HCT116 (cell line): ENCODE measurements at regions not wholly inside any gene's neighbourhood (a gene's known extent, or its start where the extent isn't known, plus 50 kb on each side); places are given as distances from the start of the nearest gene placed in this dataset.
"Not testable (repeated sequence)": the region's sequence is repeated elsewhere in the genome, so short reads cannot be mapped to it uniquely, and the experiment has no call there.

Experiments
- ATAC-seq: fragments of 200-7000 bp; cut with Tn5 transposase; 2 replicates; pipeline ENCODE4 v1.9.1; 2020; ENCODE audit warnings: mild to moderate bottlenecking, moderate library complexity
- BruUV-seq: library from RNA; stranded (reverse); fragments of 400-500 nt; replicated peaks from 2 replicates; lab custom pipeline; 2021; lab: Mats Ljungman, UMichigan
- CTCF ChIA-PET: fragments of 300-600 bp; sonication (Branson Sonifier 250); formaldehyde crosslinking; loops from one replicate; lab custom pipeline; 2021; ENCODE audit warnings: antibody characterized with exemption; lab: Charles Lee
- POLR2A ChIA-PET: fragments of 300-600, 350-600 bp; sonication (Branson Sonifier 250); formaldehyde crosslinking; loops from one replicate; lab custom pipeline; 2021; ENCODE audit warnings: antibody characterized with exemption; lab: Charles Lee
- RAD21 ChIA-PET, 2 experiments: fragments of 300-600 bp; sonication (Branson Sonifier 250); formaldehyde crosslinking; loops; one replicate each; lab custom pipeline; 2023; ENCODE audit warnings: low total read pairs in 2 of 2; ENCODE audit not compliant: uncharacterized antibody in 2 of 2, unreplicated experiment in 2 of 2, low non-redundant PET in 1 of 2; lab: Charles Lee
- DNase-seq: peaks from one replicate; pipeline ENCODE4 v3.0.0-alpha.2; 2010; ENCODE audit warnings: low read depth, low spot score
- H2AFZ ChIP-seq: fragments of 200-600 bp; shearing (Covaris generic), sonication (generic); 2 replicates; pipeline ENCODE4 v1.6.1; 2017; ENCODE audit warnings: low read depth, mixed run types, mixed read lengths, antibody characterized with exemption, low read length; ENCODE audit not compliant: poor library complexity, severe bottlenecking
- H3K27ac ChIP-seq: 2 replicates; pipeline ENCODE4 v1.5.1; 2012; ENCODE audit warnings: low read depth, low read length
- H3K27me3 ChIP-seq: fragments of 200-600 bp; sonication (generic); 2 replicates; pipeline ENCODE4 v1.6.1; 2016; ENCODE audit warnings: mixed run types, low read length, mixed read lengths; ENCODE audit not compliant: insufficient read depth
- H3K36me3 ChIP-seq, 2 experiments: fragments of 200-500 bp in 1 of 2; fragments of 200-600 bp in 1 of 2; sonication (Bioruptor generic) in 1 of 2; sonication (generic) in 1 of 2; 2 replicates each; pipeline versions ENCODE4 v1.5.1 to v1.6.1; 2014 to 2016; ENCODE audit warnings: low read length in 2 of 2, inconsistent platforms in 1 of 2, mixed read lengths in 1 of 2, mixed run types in 1 of 2; ENCODE audit not compliant: insufficient read depth in 2 of 2, control insufficient read depth in 1 of 2
- H3K4me1 ChIP-seq, 2 experiments: fragments of 200-600 bp in 1 of 2; sonication (generic) in 1 of 2; 2 replicates each; pipeline versions ENCODE4 v1.5.1 to v1.6.1; 2012 to 2017; ENCODE audit warnings: low read length in 2 of 2, inconsistent platforms in 1 of 2, mild to moderate bottlenecking in 1 of 2, mixed read lengths in 1 of 2, mixed run types in 1 of 2, moderate library complexity in 1 of 2; ENCODE audit not compliant: insufficient read depth in 2 of 2, control insufficient read depth in 1 of 2
- H3K4me2 ChIP-seq: fragments of 200-600 bp; sonication (generic); 2 replicates; pipeline ENCODE4 v1.6.1; 2017; ENCODE audit warnings: mixed run types, low read length, mixed read lengths
- H3K4me3 ChIP-seq, 2 experiments: fragments of 200-600 bp in 1 of 2; sonication (generic) in 1 of 2; replicated peaks in 1 of 2; 2 replicates each; pipeline ENCODE4 v1.5.1; 2011 to 2016; ENCODE audit warnings: low read length in 2 of 2, control low read depth in 1 of 2, low read depth in 1 of 2, mild to moderate bottlenecking in 1 of 2, mixed read lengths in 1 of 2, mixed run types in 1 of 2
- H3K79me2 ChIP-seq: fragments of 200-600 bp; sonication (generic); 2 replicates; pipeline ENCODE4 v1.6.1; 2017; ENCODE audit warnings: mild to moderate bottlenecking, mixed run types, low read length, moderate library complexity, mixed read lengths; ENCODE audit not compliant: insufficient read depth
- H3K9ac ChIP-seq: fragments of 200-600 bp; sonication (generic); 2 replicates; pipeline ENCODE4 v1.6.1; 2016; ENCODE audit warnings: low read length, mixed read lengths
- H3K9me2 ChIP-seq: fragments of 200-600 bp; sonication (generic), shearing (Covaris generic); 2 replicates; pipeline ENCODE4 v1.6.1; 2017; ENCODE audit warnings: mixed run types, mild to moderate bottlenecking, moderate library complexity; ENCODE audit not compliant: insufficient read depth
- H3K9me3 ChIP-seq, 2 experiments: fragments of 200-500 bp in 1 of 2; fragments of 200-600 bp in 1 of 2; sonication (Bioruptor generic) in 1 of 2; sonication (generic) in 1 of 2; 2 replicates each; pipeline ENCODE4 v1.6.1; 2014 to 2017; ENCODE audit warnings: low read length in 2 of 2, mixed read lengths in 2 of 2, inconsistent platforms in 1 of 2, low read depth in 1 of 2, mild to moderate bottlenecking in 1 of 2, mixed run types in 1 of 2, moderate library complexity in 1 of 2; ENCODE audit not compliant: control insufficient read depth in 1 of 2, insufficient read depth in 1 of 2
- H4K20me1 ChIP-seq: fragments of 200-600 bp; sonication (generic), shearing (Covaris generic); 2 replicates; pipeline ENCODE4 v1.6.1; 2017; ENCODE audit warnings: mixed run types, mild to moderate bottlenecking, moderate library complexity; ENCODE audit not compliant: insufficient read depth
- CBX3 ChIP-seq: IDR thresholded peaks from 2 replicates; pipeline ENCODE4 v1.6.1; 2012; ENCODE audit warnings: low read depth
- EGR1 ChIP-seq: IDR thresholded peaks from 2 replicates; pipeline ENCODE4 v1.6.1; 2012; ENCODE audit warnings: low read depth
- ELF1 ChIP-seq: IDR thresholded peaks from 2 replicates; pipeline ENCODE4 v1.6.1; 2012; ENCODE audit warnings: low read depth, borderline replicate concordance
- EZH2 ChIP-seq: fragments of 200-600 bp; sonication (generic); IDR thresholded peaks from 2 replicates; pipeline ENCODE4 v1.6.1; 2017; ENCODE audit warnings: antibody characterized with exemption, mixed run types
- FOSL1 ChIP-seq: IDR thresholded peaks from 2 replicates; pipeline ENCODE4 v1.6.1; 2012; ENCODE audit warnings: low read depth
- JUND ChIP-seq: IDR thresholded peaks from 2 replicates; pipeline ENCODE4 v1.6.1; 2012
- SIN3A ChIP-seq: IDR thresholded peaks from 2 replicates; pipeline ENCODE4 v1.6.1; 2012; ENCODE audit warnings: low read depth
- SRF ChIP-seq: IDR thresholded peaks from 2 replicates; pipeline ENCODE4 v1.6.1; 2012; ENCODE audit warnings: low read depth
- TCF7L2 ChIP-seq: IDR thresholded peaks from 2 replicates; pipeline ENCODE4 v1.7.0; 2011; ENCODE audit warnings: borderline replicate concordance, inconsistent platforms; ENCODE audit not compliant: insufficient read depth, insufficient read length; ENCODE audit errors: extremely low read depth
- ZFX ChIP-seq: fragments of 450-650 bp; IDR thresholded peaks from 2 replicates; pipeline ENCODE4 v1.6.1; 2017
- intact Hi-C: fragments of 100-400 bp; cut with micrococcal nuclease; formaldehyde crosslinking; loops from 2 replicates; pipeline ENCODE4 v1.10.0; 2022
- TF ChIP-seq, protein P1 (sequence below), 3 experiments: fragments of 200-600 bp in 1 of 3; sonication (generic) in 1 of 3; IDR thresholded peaks in 2 of 3; conservative IDR thresholded peaks in 1 of 3; 2 replicates each; pipeline ENCODE4 v1.5.1; 2012 to 2017; ENCODE audit warnings: low read depth in 2 of 3, low read length in 2 of 3, antibody characterized with exemption in 1 of 3, borderline replicate concordance in 1 of 3, control low read depth in 1 of 3, mild to moderate bottlenecking in 1 of 3, mixed read lengths in 1 of 3, mixed run types in 1 of 3, moderate library complexity in 1 of 3; ENCODE audit not compliant: insufficient read depth in 1 of 3
- TF ChIP-seq, protein P2 (sequence below): IDR thresholded peaks from 2 replicates; pipeline ENCODE4 v1.6.1; 2011; ENCODE audit warnings: mild to moderate bottlenecking, low read length, moderate library complexity; ENCODE audit not compliant: insufficient replicate concordance; ENCODE audit errors: extremely low read depth

DNA sequence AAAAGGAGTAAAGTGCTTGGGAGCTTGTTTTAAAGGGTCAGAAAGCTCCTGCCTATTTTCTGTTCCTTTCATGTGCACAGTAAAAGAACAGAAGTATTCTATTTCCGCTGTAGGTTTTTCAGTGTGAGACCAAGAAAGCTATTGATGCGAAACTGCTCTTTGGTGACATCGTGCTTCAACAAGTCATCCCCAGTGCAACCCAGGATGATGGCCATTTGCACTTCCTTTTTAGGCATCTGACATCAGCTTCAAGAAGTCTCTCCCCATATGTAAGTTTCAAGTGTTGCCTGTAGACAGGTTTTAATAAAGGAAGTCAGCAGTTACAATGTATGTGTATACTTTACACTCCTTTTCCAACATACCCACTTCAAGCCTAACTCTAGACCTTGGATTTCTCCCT lies 131.6 kb downstream of the RFX6 start:
- Histone ChIP-seq H3K36me3 (no peaks in the 10 kb centered on the region), H3K4me3 (no peak overlapping the region), H2AFZ (no peak overlapping the region), H3K9ac (no peak overlapping the region), H4K20me1 (no peaks in the 10 kb centered on the region), H3K9me3 (no peaks in the 10 kb centered on the region), H3K9me2 (no peaks in the 10 kb centered on the region), H3K27ac (no peak overlapping the region), H3K27me3 (no peaks in the 10 kb centered on the region), H3K79me2 (no peaks in the 10 kb centered on the region), H3K4me2 (no peak overlapping the region), H3K4me1 (no peaks in the 10 kb centered on the region)
- DNase-seq (no peak), ATAC-seq (no peak)
- no TSS peak for BruUV-seq
- ChIA-PET POLR2A (no interaction called here), CTCF (no interaction called here), RAD21 (no interaction called here)
- no peak for TF ChIP-seq ZFX
- no peak for TF ChIP-seq EGR1
- TF ChIP-seq, protein P1, sequence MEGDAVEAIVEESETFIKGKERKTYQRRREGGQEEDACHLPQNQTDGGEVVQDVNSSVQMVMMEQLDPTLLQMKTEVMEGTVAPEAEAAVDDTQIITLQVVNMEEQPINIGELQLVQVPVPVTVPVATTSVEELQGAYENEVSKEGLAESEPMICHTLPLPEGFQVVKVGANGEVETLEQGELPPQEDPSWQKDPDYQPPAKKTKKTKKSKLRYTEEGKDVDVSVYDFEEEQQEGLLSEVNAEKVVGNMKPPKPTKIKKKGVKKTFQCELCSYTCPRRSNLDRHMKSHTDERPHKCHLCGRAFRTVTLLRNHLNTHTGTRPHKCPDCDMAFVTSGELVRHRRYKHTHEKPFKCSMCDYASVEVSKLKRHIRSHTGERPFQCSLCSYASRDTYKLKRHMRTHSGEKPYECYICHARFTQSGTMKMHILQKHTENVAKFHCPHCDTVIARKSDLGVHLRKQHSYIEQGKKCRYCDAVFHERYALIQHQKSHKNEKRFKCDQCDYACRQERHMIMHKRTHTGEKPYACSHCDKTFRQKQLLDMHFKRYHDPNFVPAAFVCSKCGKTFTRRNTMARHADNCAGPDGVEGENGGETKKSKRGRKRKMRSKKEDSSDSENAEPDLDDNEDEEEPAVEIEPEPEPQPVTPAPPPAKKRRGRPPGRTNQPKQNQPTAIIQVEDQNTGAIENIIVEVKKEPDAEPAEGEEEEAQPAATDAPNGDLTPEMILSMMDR (IDR thresholded peaks at IDR 0.05 in 2 of 3, conservative IDR thresholded peaks at IDR 0.05 in 1 of 3; ENCODE audit: borderline replicate concordance in 1 of 3, insufficient read depth in 1 of 3, low read depth in 2 of 3, low read length in 2 of 3): no peak
- TF ChIP-seq CBX3: no peak
- no peak for TF ChIP-seq SRF
- no peak for TF ChIP-seq SIN3A
- no peak for TF ChIP-seq JUND
- TF ChIP-seq, protein P2, sequence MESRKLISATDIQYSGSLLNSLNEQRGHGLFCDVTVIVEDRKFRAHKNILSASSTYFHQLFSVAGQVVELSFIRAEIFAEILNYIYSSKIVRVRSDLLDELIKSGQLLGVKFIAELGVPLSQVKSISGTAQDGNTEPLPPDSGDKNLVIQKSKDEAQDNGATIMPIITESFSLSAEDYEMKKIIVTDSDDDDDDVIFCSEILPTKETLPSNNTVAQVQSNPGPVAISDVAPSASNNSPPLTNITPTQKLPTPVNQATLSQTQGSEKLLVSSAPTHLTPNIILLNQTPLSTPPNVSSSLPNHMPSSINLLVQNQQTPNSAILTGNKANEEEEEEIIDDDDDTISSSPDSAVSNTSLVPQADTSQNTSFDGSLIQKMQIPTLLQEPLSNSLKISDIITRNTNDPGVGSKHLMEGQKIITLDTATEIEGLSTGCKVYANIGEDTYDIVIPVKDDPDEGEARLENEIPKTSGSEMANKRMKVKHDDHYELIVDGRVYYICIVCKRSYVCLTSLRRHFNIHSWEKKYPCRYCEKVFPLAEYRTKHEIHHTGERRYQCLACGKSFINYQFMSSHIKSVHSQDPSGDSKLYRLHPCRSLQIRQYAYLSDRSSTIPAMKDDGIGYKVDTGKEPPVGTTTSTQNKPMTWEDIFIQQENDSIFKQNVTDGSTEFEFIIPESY: no peak
- no peak for TF ChIP-seq FOSL1
- TF ChIP-seq EZH2: no peak
- TF ChIP-seq ELF1: no peak
- TF ChIP-seq TCF7L2: no peak
- intact Hi-C loops: no loop called here

DNA sequence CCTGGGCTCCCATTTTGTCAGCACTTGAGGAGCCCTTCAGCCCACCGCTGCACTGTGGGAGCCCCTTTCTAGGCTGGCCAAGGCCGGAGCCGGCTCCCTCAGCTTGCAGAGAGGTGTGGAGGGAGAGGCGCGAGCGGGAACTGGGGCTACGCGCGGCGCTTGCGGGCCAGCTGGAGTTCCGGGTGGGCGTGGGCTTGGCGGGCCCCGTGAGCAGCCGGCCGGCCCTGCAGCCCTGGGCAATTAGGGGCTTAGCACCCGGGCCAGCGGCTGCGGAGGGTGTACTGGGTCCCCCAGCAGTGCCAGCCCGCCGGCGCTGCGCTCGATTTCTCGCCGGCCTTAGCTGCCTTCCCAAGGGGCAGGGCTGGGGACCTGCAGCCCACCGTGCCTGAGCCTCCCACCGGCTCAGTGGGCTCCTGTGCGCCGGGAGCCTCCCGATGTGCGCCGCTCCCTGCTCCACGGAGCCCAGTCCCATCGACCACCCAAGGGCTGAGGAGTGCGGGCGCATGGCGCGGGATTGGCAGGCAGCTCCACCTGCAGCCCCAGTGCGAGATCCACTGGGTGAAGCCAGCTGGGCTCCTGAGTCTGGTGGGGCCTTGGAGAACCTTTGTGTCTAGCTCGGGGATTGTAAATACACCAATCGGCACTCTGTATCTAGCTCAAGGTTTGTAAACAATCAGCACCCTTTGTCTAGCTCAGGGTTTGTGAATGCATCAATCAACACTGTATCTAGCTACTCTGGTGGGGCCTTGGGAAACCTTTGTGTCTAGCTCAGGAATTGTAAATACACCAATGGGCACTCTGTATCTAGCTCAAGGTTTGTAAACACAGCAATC lies 137.8 kb downstream of the RFX6 start:
- CTCF ChIA-PET, H3K79me2 ChIP-seq, H3K4me3 ChIP-seq, DNase-seq, H3K9me2 ChIP-seq, H3K27ac ChIP-seq, RAD21 ChIA-PET, ATAC-seq, H3K9ac ChIP-seq, intact Hi-C loops, H3K4me1 ChIP-seq, H3K36me3 ChIP-seq, BruUV-seq, H2AFZ ChIP-seq, H3K9me3 ChIP-seq, H3K27me3 ChIP-seq, H3K4me2 ChIP-seq, POLR2A ChIA-PET, H4K20me1 ChIP-seq: not testable (repeated sequence)
